ENCODE measurements at regions not wholly inside any gene's neighbourhood (a gene's known extent, or its start where the extent isn't known, plus 50 kb on each side); places are given as distances from the start of the nearest gene placed in this dataset.

DNA sequence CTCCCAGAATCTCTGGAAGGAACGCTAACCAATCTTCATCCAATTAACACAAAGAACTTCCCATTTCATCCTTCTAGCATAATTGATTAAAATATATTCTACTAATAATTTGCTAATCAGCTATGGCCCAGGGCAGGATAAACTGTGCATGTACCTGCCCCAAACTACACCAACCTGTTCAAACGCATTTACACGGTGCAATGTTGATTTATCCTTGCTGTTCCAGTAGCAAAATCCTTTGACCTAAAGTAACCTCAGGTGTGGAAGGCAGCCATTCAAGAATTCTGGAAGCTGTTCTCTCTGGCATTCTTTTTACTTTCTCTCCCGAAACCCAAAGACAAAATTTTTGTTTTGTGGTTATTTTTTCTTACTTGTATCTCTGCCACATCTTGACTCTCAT is 309.4 kb downstream of the ZNF674 start:
- TF ChIP-seq, protein P1, sequence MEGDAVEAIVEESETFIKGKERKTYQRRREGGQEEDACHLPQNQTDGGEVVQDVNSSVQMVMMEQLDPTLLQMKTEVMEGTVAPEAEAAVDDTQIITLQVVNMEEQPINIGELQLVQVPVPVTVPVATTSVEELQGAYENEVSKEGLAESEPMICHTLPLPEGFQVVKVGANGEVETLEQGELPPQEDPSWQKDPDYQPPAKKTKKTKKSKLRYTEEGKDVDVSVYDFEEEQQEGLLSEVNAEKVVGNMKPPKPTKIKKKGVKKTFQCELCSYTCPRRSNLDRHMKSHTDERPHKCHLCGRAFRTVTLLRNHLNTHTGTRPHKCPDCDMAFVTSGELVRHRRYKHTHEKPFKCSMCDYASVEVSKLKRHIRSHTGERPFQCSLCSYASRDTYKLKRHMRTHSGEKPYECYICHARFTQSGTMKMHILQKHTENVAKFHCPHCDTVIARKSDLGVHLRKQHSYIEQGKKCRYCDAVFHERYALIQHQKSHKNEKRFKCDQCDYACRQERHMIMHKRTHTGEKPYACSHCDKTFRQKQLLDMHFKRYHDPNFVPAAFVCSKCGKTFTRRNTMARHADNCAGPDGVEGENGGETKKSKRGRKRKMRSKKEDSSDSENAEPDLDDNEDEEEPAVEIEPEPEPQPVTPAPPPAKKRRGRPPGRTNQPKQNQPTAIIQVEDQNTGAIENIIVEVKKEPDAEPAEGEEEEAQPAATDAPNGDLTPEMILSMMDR (IDR thresholded peaks at IDR 0.05; ENCODE audit: borderline replicate concordance, extremely low read depth, low read length, poor library complexity, severe bottlenecking) = no peak
- no peak for TF ChIP-seq EZH2 (IDR thresholded peaks at IDR 0.05; ENCODE audit: borderline replicate concordance, low read depth, low read length, severe bottlenecking)
